ENCODE measurements at regions not wholly inside any gene's neighbourhood (a gene's known extent, or its start where the extent isn't known, plus 50 kb on each side); places are given as distances from the start of the nearest gene placed in this dataset.

GRCh38 chr14:22337938-22338337 is 251.1 kb downstream of the DAD1 start:
- ATAC-seq, result no peak
- TF ChIP-seq ZFP3 (CRISPR knock-in tag; IDR thresholded peaks at IDR 0.05) (no peak), ARNTL (CRISPR knock-in tag; IDR thresholded peaks at IDR 0.05; ENCODE audit: borderline replicate concordance, low read depth) (no peak), PATZ1 (CRISPR knock-in tag; IDR thresholded peaks at IDR 0.05; ENCODE audit: borderline replicate concordance) (no peak), OSR1 (CRISPR knock-in tag; IDR thresholded peaks at IDR 0.05) (no peak), ZFP30 (CRISPR knock-in tag; IDR thresholded peaks at IDR 0.05) (no peak), RARB (CRISPR knock-in tag; IDR thresholded peaks at IDR 0.05) (no peak), TCF4 (CRISPR knock-in tag; IDR thresholded peaks at IDR 0.05; ENCODE audit: borderline replicate concordance) (no peak), TOX (CRISPR knock-in tag; IDR thresholded peaks at IDR 0.05; ENCODE audit: borderline replicate concordance) (no peak), ESRRG (CRISPR knock-in tag; IDR thresholded peaks at IDR 0.05) (no peak), SNAI2 (CRISPR knock-in tag; IDR thresholded peaks at IDR 0.05) (no peak), PPARA (CRISPR knock-in tag; IDR thresholded peaks at IDR 0.05; ENCODE audit: borderline replicate concordance) (no peak), CSDC2 (CRISPR knock-in tag; IDR thresholded peaks at IDR 0.05) (no peak)
- TF ChIP-seq, protein P1, sequence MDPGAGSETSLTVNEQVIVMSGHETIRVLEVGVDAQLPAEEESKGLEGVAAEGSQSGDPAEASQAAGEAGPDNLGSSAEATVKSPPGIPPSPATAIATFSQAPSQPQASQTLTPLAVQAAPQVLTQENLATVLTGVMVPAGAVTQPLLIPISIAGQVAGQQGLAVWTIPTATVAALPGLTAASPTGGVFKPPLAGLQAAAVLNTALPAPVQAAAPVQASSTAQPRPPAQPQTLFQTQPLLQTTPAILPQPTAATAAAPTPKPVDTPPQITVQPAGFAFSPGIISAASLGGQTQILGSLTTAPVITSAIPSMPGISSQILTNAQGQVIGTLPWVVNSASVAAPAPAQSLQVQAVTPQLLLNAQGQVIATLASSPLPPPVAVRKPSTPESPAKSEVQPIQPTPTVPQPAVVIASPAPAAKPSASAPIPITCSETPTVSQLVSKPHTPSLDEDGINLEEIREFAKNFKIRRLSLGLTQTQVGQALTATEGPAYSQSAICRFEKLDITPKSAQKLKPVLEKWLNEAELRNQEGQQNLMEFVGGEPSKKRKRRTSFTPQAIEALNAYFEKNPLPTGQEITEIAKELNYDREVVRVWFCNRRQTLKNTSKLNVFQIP (CRISPR knock-in tag; IDR thresholded peaks at IDR 0.05; ENCODE audit: borderline replicate concordance, low read depth), result no peak

DNA sequence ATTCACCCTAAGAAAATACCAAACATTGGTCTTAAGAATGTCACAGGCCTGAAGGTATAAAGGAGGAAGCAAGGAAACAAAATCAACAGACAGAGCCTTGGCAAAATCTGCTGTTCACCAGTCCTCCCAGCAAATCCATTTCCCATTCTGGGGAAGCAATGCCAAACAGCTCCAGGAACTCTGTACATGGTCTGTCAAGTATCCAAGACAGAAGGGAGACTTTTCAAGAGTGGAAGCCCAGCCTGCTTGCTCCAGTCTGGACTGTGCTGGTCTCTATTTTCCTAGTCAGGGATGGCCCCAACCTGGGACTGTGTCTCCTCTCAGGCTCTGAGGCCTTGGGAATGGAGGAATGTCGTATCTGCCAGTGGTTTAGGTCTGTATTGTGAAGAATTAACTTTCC is 251.5 kb downstream of the DAD1 start:
- no peak for ATAC-seq

DNA sequence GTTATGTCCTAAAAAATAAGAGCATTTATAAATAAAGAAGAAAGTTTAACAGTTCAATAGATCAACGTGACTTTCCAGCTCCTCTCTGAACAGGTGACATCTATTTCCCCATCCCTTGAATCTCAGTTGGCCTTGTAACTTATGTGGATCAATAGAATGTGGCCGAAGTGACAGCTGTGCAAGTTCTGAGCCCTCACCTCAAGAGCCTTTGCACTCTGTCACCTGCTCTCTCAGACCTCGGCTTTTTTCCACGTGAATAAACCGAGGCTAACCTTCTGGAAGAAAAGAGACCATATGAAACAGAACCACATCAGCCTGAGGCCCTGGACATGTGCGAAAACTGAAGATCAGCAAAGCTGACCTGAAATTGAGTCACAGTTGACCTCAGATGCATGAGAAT is 253.0 kb downstream of the DAD1 start:
- TF ChIP-seq ISL1 (CRISPR knock-in tag; IDR thresholded peaks at IDR 0.05) (no peak), CSDC2 (CRISPR knock-in tag; IDR thresholded peaks at IDR 0.05) (no peak), RARB (CRISPR knock-in tag; IDR thresholded peaks at IDR 0.05) (no peak), TSHZ2 (CRISPR knock-in tag; IDR thresholded peaks at IDR 0.05) (no peak), PPARA (CRISPR knock-in tag; IDR thresholded peaks at IDR 0.05; ENCODE audit: borderline replicate concordance) (no peak), ZNF565 (CRISPR knock-in tag; conservative IDR thresholded peaks at IDR 0.05; ENCODE audit: low read depth) (no peak), TCF4 (CRISPR knock-in tag; IDR thresholded peaks at IDR 0.05; ENCODE audit: borderline replicate concordance) (no peak), PATZ1 (CRISPR knock-in tag; IDR thresholded peaks at IDR 0.05; ENCODE audit: borderline replicate concordance) (no peak), TOX (CRISPR knock-in tag; IDR thresholded peaks at IDR 0.05; ENCODE audit: borderline replicate concordance) (no peak), ZNF70 (CRISPR knock-in tag; IDR thresholded peaks at IDR 0.05) (no peak), ARNTL (CRISPR knock-in tag; IDR thresholded peaks at IDR 0.05; ENCODE audit: borderline replicate concordance, low read depth) (no peak), ZFP3 (CRISPR knock-in tag; IDR thresholded peaks at IDR 0.05) (no peak), BACH2 (CRISPR knock-in tag; IDR thresholded peaks at IDR 0.05; ENCODE audit: borderline replicate concordance) (no peak), ESRRG (CRISPR knock-in tag; IDR thresholded peaks at IDR 0.05) (no peak), ZC3H10 (CRISPR knock-in tag; IDR thresholded peaks at IDR 0.05) (no peak), ZNF8 (CRISPR knock-in tag; IDR thresholded peaks at IDR 0.05) (no peak), OSR1 (CRISPR knock-in tag; IDR thresholded peaks at IDR 0.05) (no peak)
- TF ChIP-seq, protein P2, sequence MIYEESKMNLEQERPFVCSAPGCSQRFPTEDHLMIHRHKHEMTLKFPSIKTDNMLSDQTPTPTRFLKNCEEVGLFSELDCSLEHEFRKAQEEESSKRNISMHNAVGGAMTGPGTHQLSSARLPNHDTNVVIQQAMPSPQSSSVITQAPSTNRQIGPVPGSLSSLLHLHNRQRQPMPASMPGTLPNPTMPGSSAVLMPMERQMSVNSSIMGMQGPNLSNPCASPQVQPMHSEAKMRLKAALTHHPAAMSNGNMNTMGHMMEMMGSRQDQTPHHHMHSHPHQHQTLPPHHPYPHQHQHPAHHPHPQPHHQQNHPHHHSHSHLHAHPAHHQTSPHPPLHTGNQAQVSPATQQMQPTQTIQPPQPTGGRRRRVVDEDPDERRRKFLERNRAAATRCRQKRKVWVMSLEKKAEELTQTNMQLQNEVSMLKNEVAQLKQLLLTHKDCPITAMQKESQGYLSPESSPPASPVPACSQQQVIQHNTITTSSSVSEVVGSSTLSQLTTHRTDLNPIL (CRISPR knock-in tag; IDR thresholded peaks at IDR 0.05; ENCODE audit: low read depth), result no peak
- ATAC-seq, result no peak

More for the DNA sequence above, 251.5 kb downstream of the DAD1 start:
- TF ChIP-seq, protein P2 (CRISPR knock-in tag; IDR thresholded peaks at IDR 0.05; ENCODE audit: low read depth), result no peak
- TF ChIP-seq CSDC2 (CRISPR knock-in tag; IDR thresholded peaks at IDR 0.05), result no peak
- TF ChIP-seq ZFP30 (CRISPR knock-in tag; IDR thresholded peaks at IDR 0.05), result no peak
- no peak for TF ChIP-seq ZNF70 (CRISPR knock-in tag; IDR thresholded peaks at IDR 0.05)
- TF ChIP-seq ARNTL (CRISPR knock-in tag; IDR thresholded peaks at IDR 0.05; ENCODE audit: borderline replicate concordance, low read depth), result no peak
- no peak for TF ChIP-seq PPARA (CRISPR knock-in tag; IDR thresholded peaks at IDR 0.05; ENCODE audit: borderline replicate concordance)
- TF ChIP-seq, protein P3, sequence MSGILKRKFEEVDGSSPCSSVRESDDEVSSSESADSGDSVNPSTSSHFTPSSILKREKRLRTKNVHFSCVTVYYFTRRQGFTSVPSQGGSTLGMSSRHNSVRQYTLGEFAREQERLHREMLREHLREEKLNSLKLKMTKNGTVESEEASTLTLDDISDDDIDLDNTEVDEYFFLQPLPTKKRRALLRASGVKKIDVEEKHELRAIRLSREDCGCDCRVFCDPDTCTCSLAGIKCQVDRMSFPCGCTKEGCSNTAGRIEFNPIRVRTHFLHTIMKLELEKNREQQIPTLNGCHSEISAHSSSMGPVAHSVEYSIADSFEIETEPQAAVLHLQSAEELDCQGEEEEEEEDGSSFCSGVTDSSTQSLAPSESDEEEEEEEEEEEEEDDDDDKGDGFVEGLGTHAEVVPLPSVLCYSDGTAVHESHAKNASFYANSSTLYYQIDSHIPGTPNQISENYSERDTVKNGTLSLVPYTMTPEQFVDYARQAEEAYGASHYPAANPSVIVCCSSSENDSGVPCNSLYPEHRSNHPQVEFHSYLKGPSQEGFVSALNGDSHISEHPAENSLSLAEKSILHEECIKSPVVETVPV (CRISPR knock-in tag; IDR thresholded peaks at IDR 0.05), result no peak
